HUES6 (cell line): ENCODE measurements at regions not wholly inside any gene's neighbourhood (a gene's known extent, or its start where the extent isn't known, plus 50 kb on each side); places are given as distances from the start of the nearest gene placed in this dataset.
A peak's percentile ranks its signal among the peaks of the same experiment; 100 is the strongest.

Experiments
- H3K27ac ChIP-seq: 2 replicates; pipeline ENCODE4 v1.7.0; 2013; ENCODE audit warnings: low read depth, mild to moderate bottlenecking, low read length, inconsistent platforms
- H3K27me3 ChIP-seq: 2 replicates; pipeline ENCODE4 v1.6.1; 2013; ENCODE audit warnings: low read length; ENCODE audit not compliant: control insufficient read depth, insufficient read depth
- H3K36me3 ChIP-seq: 2 replicates; pipeline ENCODE4 v1.6.1; 2013; ENCODE audit warnings: low read length; ENCODE audit not compliant: control insufficient read depth, insufficient read depth
- H3K4me1 ChIP-seq: 2 replicates; pipeline ENCODE4 v1.6.1; 2013; ENCODE audit warnings: low read length; ENCODE audit not compliant: control insufficient read depth, insufficient read depth
- H3K4me3 ChIP-seq: 2 replicates; pipeline ENCODE4 v1.5.1; 2013; ENCODE audit warnings: low read depth, low read length
- H3K9ac ChIP-seq: one replicate; pipeline ENCODE4 v1.6.1; 2013; ENCODE audit warnings: mild to moderate bottlenecking, low read length
- H3K9me3 ChIP-seq: 2 replicates; pipeline ENCODE4 v1.6.1; 2013; ENCODE audit warnings: low read depth, low read length; ENCODE audit not compliant: control insufficient read depth, insufficient read depth

- H3K9ac ChIP-seq = no peak overlapping the region
- no peaks in the 10 kb centered on the region for H3K36me3 ChIP-seq
- no peak overlapping the region for H3K27ac ChIP-seq
- H3K4me3 ChIP-seq = no peak overlapping the region
- no peaks in the 10 kb centered on the region for H3K27me3 ChIP-seq
- peaks cover 9% of the 10 kb centered on the region for H3K4me1 ChIP-seq
- no peaks in the 10 kb centered on the region for H3K9me3 ChIP-seq
Observed at GRCh38 chr5:3780907-3781306, 185.3 kb downstream of the IRX1 start.

GRCh38 chr5:3784854-3785253, 189.2 kb downstream of the IRX1 start:
- H3K4me3 ChIP-seq = no peak overlapping the region
- H3K4me1 ChIP-seq = peaks cover 31% of the 10 kb centered on the region
- no peak overlapping the region for H3K9ac ChIP-seq
- H3K36me3 ChIP-seq = no peaks in the 10 kb centered on the region
- peaks cover 2% of the 10 kb centered on the region; the same call in 1 of the 2 replicates for H3K27me3 ChIP-seq
- H3K27ac ChIP-seq = no peak overlapping the region
- no peaks in the 10 kb centered on the region for H3K9me3 ChIP-seq

GRCh38 chr5:3786165-3786564, 190.5 kb downstream of the IRX1 start:
- Histone ChIP-seq H3K27ac (no peak overlapping the region), H3K36me3 (no peaks in the 10 kb centered on the region), H3K4me1 (peaks cover 35% of the 10 kb centered on the region), H3K9me3 (no peaks in the 10 kb centered on the region), H3K27me3 (peaks cover 2% of the 10 kb centered on the region; the same call in 1 of the 2 replicates), H3K9ac (no peak overlapping the region), H3K4me3 (no peak overlapping the region)

GRCh38 chr5:3786891-3787430, 191.3 kb downstream of the IRX1 start:
- Histone ChIP-seq H3K4me1 (peaks cover 42% of the 10 kb centered on the region), H3K27me3 (peaks cover 2% of the 10 kb centered on the region; the same call in 1 of the 2 replicates), H3K27ac (peak overlapping the region; percentile 16; the same call in 1 of the 2 replicates), H3K9ac (no peak overlapping the region), H3K36me3 (no peaks in the 10 kb centered on the region), H3K4me3 (no peak overlapping the region; the same call in 1 of the 2 replicates), H3K9me3 (no peaks in the 10 kb centered on the region)

GRCh38 chr5:3787604-3788003, 192.0 kb downstream of the IRX1 start:
- H3K27me3 ChIP-seq = peaks cover 2% of the 10 kb centered on the region; the same call in 1 of the 2 replicates
- H3K27ac ChIP-seq = peak overlapping the region; percentile 55; the same call in 1 of the 2 replicates
- H3K4me1 ChIP-seq = peaks cover 46% of the 10 kb centered on the region
- no peaks in the 10 kb centered on the region for H3K36me3 ChIP-seq
- H3K9ac ChIP-seq = peak overlapping the region; percentile 56
- H3K4me3 ChIP-seq = peak overlapping the region; percentile 34
- H3K9me3 ChIP-seq = no peaks in the 10 kb centered on the region

- Histone ChIP-seq H3K27ac (no peak overlapping the region), H3K36me3 (no peaks in the 10 kb centered on the region), H3K9me3 (peaks cover 3% of the 10 kb centered on the region; the same call in 1 of the 2 replicates), H3K4me1 (peaks cover 46% of the 10 kb centered on the region), H3K9ac (no peak overlapping the region), H3K4me3 (no peak overlapping the region), H3K27me3 (peaks cover 2% of the 10 kb centered on the region; the same call in 1 of the 2 replicates)
Observed at GRCh38 chr5:3789519-3790193, 194.0 kb downstream of the IRX1 start.

- no peak overlapping the region for H3K9ac ChIP-seq
- H3K27ac ChIP-seq = no peak overlapping the region
- H3K27me3 ChIP-seq = no peaks in the 10 kb centered on the region
- peaks cover 25% of the 10 kb centered on the region for H3K4me1 ChIP-seq
- H3K4me3 ChIP-seq = no peak overlapping the region
- H3K36me3 ChIP-seq = no peaks in the 10 kb centered on the region
- peaks cover 4% of the 10 kb centered on the region; the same call in 1 of the 2 replicates for H3K9me3 ChIP-seq
Observed at GRCh38 chr5:3793162-3793561, 197.5 kb downstream of the IRX1 start.

GRCh38 chr5:3794611-3795010, 199.0 kb downstream of the IRX1 start:
- H3K9ac ChIP-seq = no peak overlapping the region
- H3K9me3 ChIP-seq = peaks cover 11% of the 10 kb centered on the region; the same call in 1 of the 2 replicates
- H3K4me1 ChIP-seq = peaks cover 18% of the 10 kb centered on the region
- H3K27ac ChIP-seq = no peak overlapping the region
- H3K4me3 ChIP-seq = no peak overlapping the region
- H3K36me3 ChIP-seq = no peaks in the 10 kb centered on the region
- H3K27me3 ChIP-seq = no peaks in the 10 kb centered on the region

GRCh38 chr5:3796736-3797135, 201.1 kb downstream of the IRX1 start:
- Histone ChIP-seq H3K27me3 (no peaks in the 10 kb centered on the region), H3K36me3 (no peaks in the 10 kb centered on the region), H3K4me3 (no peak overlapping the region), H3K4me1 (peaks cover 6% of the 10 kb centered on the region), H3K9ac (no peak overlapping the region), H3K9me3 (peaks cover 17% of the 10 kb centered on the region; the same call in 1 of the 2 replicates), H3K27ac (no peak overlapping the region)

- Histone ChIP-seq H3K4me3 (no peak overlapping the region), H3K9me3 (peaks cover 13% of the 10 kb centered on the region; the same call in 1 of the 2 replicates), H3K9ac (no peak overlapping the region), H3K27ac (no peak overlapping the region), H3K36me3 (no peaks in the 10 kb centered on the region), H3K27me3 (no peaks in the 10 kb centered on the region), H3K4me1 (no peaks in the 10 kb centered on the region)
Observed at GRCh38 chr5:3801967-3802366, 206.3 kb downstream of the IRX1 start.

- Histone ChIP-seq H3K9ac (no peak overlapping the region), H3K36me3 (no peaks in the 10 kb centered on the region), H3K9me3 (peaks cover 11% of the 10 kb centered on the region), H3K27ac (no peak overlapping the region), H3K27me3 (no peaks in the 10 kb centered on the region), H3K4me3 (no peak overlapping the region), H3K4me1 (no peaks in the 10 kb centered on the region)
Observed at GRCh38 chr5:3809455-3809854, 213.8 kb downstream of the IRX1 start.
